ENCODE measurements at regions not wholly inside any gene's neighbourhood (a gene's known extent, or its start where the extent isn't known, plus 50 kb on each side); places are given as distances from the start of the nearest gene placed in this dataset.

DNA sequence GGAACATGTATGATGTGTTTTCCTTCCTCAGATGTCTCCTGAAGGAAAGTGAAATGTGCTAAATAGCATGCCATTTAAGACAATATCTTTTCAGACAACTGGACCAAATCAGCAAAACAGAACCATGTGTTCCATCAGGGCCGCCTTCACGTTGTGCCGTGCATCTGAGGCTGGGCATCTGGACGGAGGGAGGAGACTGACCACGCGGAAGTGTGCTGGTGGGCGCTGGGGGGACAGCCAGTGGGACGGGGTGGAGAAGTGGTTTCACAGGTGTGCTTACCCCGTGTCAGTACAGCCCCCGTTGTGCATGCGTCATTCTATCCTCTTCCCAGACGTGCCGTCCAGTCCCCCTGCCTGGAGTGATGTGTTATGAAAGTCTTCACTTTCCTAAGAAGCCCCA is 342.1 kb upstream of the FAT1 start:
- Mint-ChIP-seq H3K9me3 (peaks cover 0 to 3% of the 10 kb centered on the region in 2 experiments; a peak in 1 of 5 replicates), H3K4me1 (peaks cover 13 to 27% of the 10 kb centered on the region in 2 experiments), H3K4me3 (no peak overlapping the region), H3K27ac (peak overlapping the region in 1 of 3 experiments; percentile 49; a peak in 1 of 7 replicates), H3K27me3 (ENCODE audit: low read depth) (peaks cover 2% of the 10 kb centered on the region; the same call in 1 of the 2 replicates), H3K36me3 (ENCODE audit: insufficient read depth in 1 of 3, low read depth in 3 of 3) (0 out of 7 replicates have a peak, but pooled peaks cover 0 to 2% (median 0%) of the 10 kb centered on the region in 3 experiments)
- Histone ChIP-seq H3K18ac (ENCODE audit: insufficient read length, low read depth, low read length) (no peak overlapping the region), H4K8ac (replicated peaks; ENCODE audit: insufficient read length, low read depth, low read length) (no peak overlapping the region), H3K4me1 (ENCODE audit: insufficient read depth, low read length) (peaks cover 4% of the 10 kb centered on the region; the same call in 1 of the 2 replicates), H2BK15ac (ENCODE audit: low read depth, low read length) (no peak overlapping the region), H4K5ac (ENCODE audit: insufficient read length, low read depth, low read length) (no peak overlapping the region), H3K23ac (ENCODE audit: insufficient read length, low read depth, low read length) (no peak overlapping the region), H3K4ac (ENCODE audit: low read depth, low read length) (no peak overlapping the region), H3K27ac (ENCODE audit: insufficient read length, low read depth, low read length) (no peak overlapping the region), H4K91ac (ENCODE audit: insufficient read length, low read depth, low read length) (no peak overlapping the region), H2BK5ac (ENCODE audit: insufficient read length, low read length) (no peak overlapping the region), H3K23me2 (ENCODE audit: insufficient read length, low read depth, low read length, poor library complexity, severe bottlenecking) (no peaks in the 10 kb centered on the region), H2BK12ac (ENCODE audit: insufficient read length, low read depth, low read length) (no peak overlapping the region), H2AK5ac (ENCODE audit: insufficient read length, low read length) (no peak overlapping the region), H2AFZ (ENCODE audit: low read length) (no peak overlapping the region), H3K9me3 (ENCODE audit: control insufficient read depth, low read depth, low read length) (no peaks in the 10 kb centered on the region), H2BK20ac (ENCODE audit: low read depth, low read length, poor library complexity, severe bottlenecking) (no peak overlapping the region), H3K79me2 (ENCODE audit: insufficient read depth, low read length) (no peaks in the 10 kb centered on the region), H3K27me3 (ENCODE audit: insufficient read depth, low read length) (no peaks in the 10 kb centered on the region; the same call in 1 of the 2 replicates), H2BK120ac (ENCODE audit: low read depth, low read length, poor library complexity, severe bottlenecking) (no peak overlapping the region), H3K14ac (ENCODE audit: insufficient read depth, low read length) (no peak overlapping the region), H3T11ph (ENCODE audit: low read length) (no peak overlapping the region), H3K9ac (ENCODE audit: extremely low read depth, insufficient read length, low read length) (no peak overlapping the region), H4K20me1 (ENCODE audit: control insufficient read depth, insufficient read depth, insufficient read length) (no peaks in the 10 kb centered on the region), H3K56ac (ENCODE audit: insufficient read length, low read depth, low read length) (no peak overlapping the region), H3K4me2 (ENCODE audit: insufficient read depth, insufficient read length, low read length) (no peak overlapping the region), H3K79me1 (ENCODE audit: insufficient read depth, low read depth, low read length, poor library complexity, severe bottlenecking) (no peaks in the 10 kb centered on the region)
- no peak for DNase-seq
- TF ChIP-seq, protein P1, sequence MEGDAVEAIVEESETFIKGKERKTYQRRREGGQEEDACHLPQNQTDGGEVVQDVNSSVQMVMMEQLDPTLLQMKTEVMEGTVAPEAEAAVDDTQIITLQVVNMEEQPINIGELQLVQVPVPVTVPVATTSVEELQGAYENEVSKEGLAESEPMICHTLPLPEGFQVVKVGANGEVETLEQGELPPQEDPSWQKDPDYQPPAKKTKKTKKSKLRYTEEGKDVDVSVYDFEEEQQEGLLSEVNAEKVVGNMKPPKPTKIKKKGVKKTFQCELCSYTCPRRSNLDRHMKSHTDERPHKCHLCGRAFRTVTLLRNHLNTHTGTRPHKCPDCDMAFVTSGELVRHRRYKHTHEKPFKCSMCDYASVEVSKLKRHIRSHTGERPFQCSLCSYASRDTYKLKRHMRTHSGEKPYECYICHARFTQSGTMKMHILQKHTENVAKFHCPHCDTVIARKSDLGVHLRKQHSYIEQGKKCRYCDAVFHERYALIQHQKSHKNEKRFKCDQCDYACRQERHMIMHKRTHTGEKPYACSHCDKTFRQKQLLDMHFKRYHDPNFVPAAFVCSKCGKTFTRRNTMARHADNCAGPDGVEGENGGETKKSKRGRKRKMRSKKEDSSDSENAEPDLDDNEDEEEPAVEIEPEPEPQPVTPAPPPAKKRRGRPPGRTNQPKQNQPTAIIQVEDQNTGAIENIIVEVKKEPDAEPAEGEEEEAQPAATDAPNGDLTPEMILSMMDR (conservative IDR thresholded peaks at IDR 0.05), result no peak
- WGBS (ENCODE audit: extremely low coverage, insufficient read length, low lambda C conversion rate), result no CpG with 5 or more reads among the region's 13 CpGs
